HEK293 (cell line): ENCODE measurements at regions not wholly inside any gene's neighbourhood (a gene's known extent, or its start where the extent isn't known, plus 50 kb on each side); places are given as distances from the start of the nearest gene placed in this dataset.
A peak's percentile ranks its signal among the peaks of the same experiment; 100 is the strongest.

Experiments
- CTCF ChIA-PET: fragments of 350-600 bp; formaldehyde crosslinking; extraction: SDS; loops from one replicate; lab custom pipeline; 2021; ENCODE audit warnings: antibody characterized with exemption; lab: Yijun Ruan, JAX
- POLR2A ChIA-PET: fragments of 300-600 bp; formaldehyde crosslinking; extraction: SDS; loops from one replicate; lab custom pipeline; 2020; ENCODE audit warnings: antibody characterized with exemption, inconsistent platforms; lab: Yijun Ruan, JAX
- H3K27ac ChIP-seq: fragments of 200-500 bp; sonication (Bioruptor generic); 2 replicates; pipeline ENCODE4 v1.5.1; 2014; ENCODE audit warnings: low read depth, low read length, control low read depth, inconsistent platforms; ENCODE audit errors: extremely low read depth
- H3K36me3 ChIP-seq, 2 experiments: fragments of 200-500 bp in 1 of 2; sonication (Bioruptor generic) in 1 of 2; 1 replicate in 1 of 2; 2 replicates in 1 of 2; pipeline ENCODE4 v1.5.1; 2014 to 2017; ENCODE audit warnings: inconsistent platforms in 2 of 2, low read length in 2 of 2; ENCODE audit not compliant: control insufficient read depth in 2 of 2, insufficient read depth in 1 of 2
- H3K4me1 ChIP-seq: fragments of 200-500 bp; sonication (Bioruptor generic); 2 replicates; pipeline ENCODE4 v1.5.1; 2014; ENCODE audit warnings: mild to moderate bottlenecking, low read length, inconsistent platforms; ENCODE audit not compliant: control insufficient read depth, insufficient read depth
- H3K4me3 ChIP-seq: 2 replicates; pipeline ENCODE4 v1.5.1; 2011; ENCODE audit warnings: low read depth, mild to moderate bottlenecking, control low read depth, low read length, moderate library complexity
- H3K9me3 ChIP-seq: fragments of 200-500 bp; sonication (Bioruptor generic); 2 replicates; pipeline ENCODE4 v1.5.1; 2014; ENCODE audit warnings: low read depth, low read length, inconsistent platforms; ENCODE audit not compliant: control insufficient read depth, insufficient read depth
- ATF2 ChIP-seq: fragments of 450-650 bp; formaldehyde crosslinking; IDR thresholded peaks from 2 replicates; pipeline ENCODE4 v1.5.1; 2016; ENCODE audit warnings: missing biosample characterization, missing genetic modification characterization, low read depth
- KLF1 ChIP-seq: fragments of 450-650 bp; formaldehyde crosslinking; IDR thresholded peaks from 2 replicates; pipeline ENCODE4 v1.5.1; 2016; ENCODE audit warnings: missing biosample characterization, missing genetic modification characterization
- PRDM10 ChIP-seq: fragments of 450-650 bp; formaldehyde crosslinking; IDR thresholded peaks from 2 replicates; pipeline ENCODE4 v1.5.1; 2016; ENCODE audit warnings: missing biosample characterization, missing genetic modification characterization
- SCRT1 ChIP-seq: fragments of 450-650 bp; formaldehyde crosslinking; IDR thresholded peaks from 2 replicates; pipeline ENCODE4 v1.5.1; 2016; ENCODE audit warnings: missing biosample characterization, missing genetic modification characterization, borderline replicate concordance
- SP3 ChIP-seq: fragments of 450-650 bp; formaldehyde crosslinking; IDR thresholded peaks from 2 replicates; pipeline ENCODE4 v1.5.1; 2016; ENCODE audit warnings: missing biosample characterization, missing genetic modification characterization
- YY2 ChIP-seq: fragments of 450-650 bp; formaldehyde crosslinking; IDR thresholded peaks from 2 replicates; pipeline ENCODE4 v1.5.1; 2016; ENCODE audit warnings: missing biosample characterization, missing genetic modification characterization
- ZBTB7A ChIP-seq: fragments of 450-650 bp; formaldehyde crosslinking; IDR thresholded peaks from 2 replicates; pipeline ENCODE4 v1.5.1; 2016; ENCODE audit warnings: low read depth, missing biosample characterization, missing genetic modification characterization
- ZFP41 ChIP-seq: fragments of 450-650 bp; formaldehyde crosslinking; IDR thresholded peaks from 2 replicates; pipeline ENCODE4 v1.5.1; 2016; ENCODE audit warnings: missing biosample characterization, missing genetic modification characterization, borderline replicate concordance
- ZIC2 ChIP-seq: fragments of 450-650 bp; formaldehyde crosslinking; IDR thresholded peaks from 2 replicates; pipeline ENCODE4 v1.5.1; 2016; ENCODE audit warnings: missing biosample characterization, missing genetic modification characterization
- ZNF146 ChIP-seq: fragments of 450-650 bp; formaldehyde crosslinking; IDR thresholded peaks from 2 replicates; pipeline ENCODE4 v1.5.1; 2016; ENCODE audit warnings: missing biosample characterization, missing genetic modification characterization
- ZNF221 ChIP-seq: fragments of 450-650 bp; formaldehyde crosslinking; IDR thresholded peaks from 2 replicates; pipeline ENCODE4 v1.5.1; 2017; ENCODE audit warnings: missing biosample characterization, missing genetic modification characterization, borderline replicate concordance
- ZNF354C ChIP-seq: fragments of 450-650 bp; formaldehyde crosslinking; IDR thresholded peaks from 2 replicates; pipeline ENCODE4 v1.5.1; 2016; ENCODE audit warnings: missing biosample characterization, missing genetic modification characterization, low read depth, borderline replicate concordance
- ZNF449 ChIP-seq: fragments of 450-650 bp; formaldehyde crosslinking; IDR thresholded peaks from 2 replicates; pipeline ENCODE4 v1.5.1; 2017; ENCODE audit warnings: missing biosample characterization, mild to moderate bottlenecking, missing genetic modification characterization, moderate library complexity
- ZNF747 ChIP-seq: fragments of 450-650 bp; formaldehyde crosslinking; IDR thresholded peaks from 2 replicates; pipeline ENCODE4 v1.5.1; 2016; ENCODE audit warnings: missing biosample characterization, missing genetic modification characterization

GRCh38 chr6:3549314-3549940, 92.6 kb upstream of the SLC22A23 start:
- ChIA-PET POLR2A (no interaction called here), CTCF (interaction anchor here (0.9 kb wide), 1 partner anchor 12 kb away, joined by 3 read pairs; no protein-coding TSS in a partner anchor)
- no peak overlapping the region for H3K27ac ChIP-seq
- H3K9me3 ChIP-seq, result no peaks in the 10 kb centered on the region; the same call in 1 of the 2 replicates
- H3K4me3 ChIP-seq, result no peak overlapping the region
- no peaks in the 10 kb centered on the region for H3K4me1 ChIP-seq
- TF ChIP-seq ZNF354C (tag by site-specific recombination), result no peak
- peak; percentile 21; the same call in 1 of the 2 replicates for TF ChIP-seq ATF2 (tag by site-specific recombination)
- no peak for TF ChIP-seq SCRT1 (tag by site-specific recombination)
- H3K36me3 ChIP-seq, result no peaks in the 10 kb centered on the region

GRCh38 chr6:3546121-3546520, 89.3 kb upstream of the SLC22A23 start:
- Histone ChIP-seq H3K4me1 (no peaks in the 10 kb centered on the region), H3K27ac (no peak overlapping the region)
- no peak for TF ChIP-seq ZNF747 (tag by site-specific recombination)
- no peak for TF ChIP-seq ZIC2 (tag by site-specific recombination)
- no peak for TF ChIP-seq YY2
- TF ChIP-seq KLF1 (tag by site-specific recombination), result peak; percentile 63
- TF ChIP-seq, all 188 proteins: peak for 1
- no peaks in the 10 kb centered on the region for H3K9me3 ChIP-seq
- CTCF ChIA-PET, result no interaction called here
- no peak overlapping the region for H3K4me3 ChIP-seq
- H3K36me3 ChIP-seq, result no peaks in the 10 kb centered on the region
- POLR2A ChIA-PET, result interaction anchor here (0.7 kb wide), 1 partner anchor 32 kb away, joined by 3 read pairs; no protein-coding TSS in a partner anchor

- Histone ChIP-seq H3K4me3 (no peak overlapping the region), H3K9me3 (no peaks in the 10 kb centered on the region), H3K4me1 (no peaks in the 10 kb centered on the region), H3K27ac (no peak overlapping the region), H3K36me3 (no peaks in the 10 kb centered on the region)
- POLR2A ChIA-PET, result interaction anchor here (0.7 kb wide), 1 partner anchor 32 kb away, joined by 3 read pairs; no protein-coding TSS in a partner anchor
- TF ChIP-seq ZFP41 (tag by site-specific recombination), result no peak
- no peak for TF ChIP-seq SP3
- no peak for TF ChIP-seq ZBTB7A
- CTCF ChIA-PET, result interaction anchor here (0.6 to 1.7 kb wide), 4 partner anchors 10 to 699 kb away, joined by 3 to 6 read pairs (median 3); no protein-coding TSS in a partner anchor
Measured at GRCh38 chr6:3545156-3545555, 88.3 kb upstream of the SLC22A23 start.

- no peaks in the 10 kb centered on the region for H3K9me3 ChIP-seq
- H3K4me1 ChIP-seq, result no peaks in the 10 kb centered on the region
- CTCF ChIA-PET, result no interaction called here
- no peak for TF ChIP-seq ZNF146 (tag by site-specific recombination)
- H3K36me3 ChIP-seq, result no peaks in the 10 kb centered on the region
- no peak overlapping the region for H3K4me3 ChIP-seq
- H3K27ac ChIP-seq, result no peak overlapping the region
- POLR2A ChIA-PET, result no interaction called here
Measured at GRCh38 chr6:3542032-3542640, 85.3 kb upstream of the SLC22A23 start.

GRCh38 chr6:3541006-3541585, 84.2 kb upstream of the SLC22A23 start:
- CTCF ChIA-PET, result interaction anchor here (0.6 kb wide), 1 partner anchor 141 kb away, joined by 3 read pairs; no protein-coding TSS in a partner anchor
- Histone ChIP-seq H3K27ac (no peak overlapping the region), H3K4me1 (no peaks in the 10 kb centered on the region), H3K4me3 (no peak overlapping the region), H3K9me3 (no peaks in the 10 kb centered on the region), H3K36me3 (no peaks in the 10 kb centered on the region)
- POLR2A ChIA-PET, result no interaction called here
- no peak for TF ChIP-seq ZNF221 (tag by site-specific recombination)
- no peak for TF ChIP-seq PRDM10
- TF ChIP-seq ZNF449 (tag by site-specific recombination), result no peak
